ENCODE measurements at regions not wholly inside any gene's neighbourhood (a gene's known extent, or its start where the extent isn't known, plus 50 kb on each side); places are given as distances from the start of the nearest gene placed in this dataset.

DNA sequence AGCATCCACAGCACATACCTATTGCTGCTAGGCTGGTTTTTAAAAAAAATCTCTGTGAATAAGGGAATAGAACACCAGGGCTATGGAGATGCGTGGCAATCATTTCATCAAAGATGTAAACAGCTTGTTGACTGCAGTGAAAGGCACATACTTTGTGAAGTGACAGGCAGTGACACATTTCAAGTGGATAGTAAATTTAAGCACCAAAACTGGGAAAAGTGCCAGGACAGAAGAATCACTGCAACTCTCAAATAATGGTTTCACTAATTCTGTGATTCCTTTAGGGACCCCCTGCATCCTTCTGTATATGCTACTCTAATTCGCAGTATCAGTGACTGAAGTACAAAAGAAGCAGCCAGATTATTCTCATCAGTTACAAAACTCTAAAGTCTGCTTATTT, 145.2 kb upstream of the KLF14 start:
- Histone ChIP-seq H3K4me2 (ENCODE audit: low read depth, low read length) (no peak overlapping the region), H3K4me1 (ENCODE audit: low read length) (no peaks in the 10 kb centered on the region), H3K4me3 (ENCODE audit: low read length) (no peak overlapping the region), H3K9me3 (replicated peaks; ENCODE audit: insufficient read depth, low read length) (no peaks in the 10 kb centered on the region), H3K27ac (ENCODE audit: low read length) (no peak overlapping the region), H4K20me1 (ENCODE audit: insufficient read depth, low read length) (no peaks in the 10 kb centered on the region), H3F3A (ENCODE audit: insufficient read depth, low read length) (no peaks in the 10 kb centered on the region), H3K9me2 (replicated peaks; ENCODE audit: insufficient read depth, low read length) (no peaks in the 10 kb centered on the region), H3K36me3 (replicated peaks; ENCODE audit: insufficient read depth, low read length) (peaks cover 10% of the 10 kb centered on the region), H2AFZ (ENCODE audit: low read length) (no peak overlapping the region), H3K27me3 (replicated peaks; ENCODE audit: insufficient read depth, low read length) (no peaks in the 10 kb centered on the region), H3K9ac (ENCODE audit: low read length) (no peak overlapping the region), H3K79me2 (ENCODE audit: low read length) (0 out of 2 replicates have a peak, but pooled peaks cover 2% of the 10 kb centered on the region)
- no peak for DNase-seq
- TF ChIP-seq, protein P1, sequence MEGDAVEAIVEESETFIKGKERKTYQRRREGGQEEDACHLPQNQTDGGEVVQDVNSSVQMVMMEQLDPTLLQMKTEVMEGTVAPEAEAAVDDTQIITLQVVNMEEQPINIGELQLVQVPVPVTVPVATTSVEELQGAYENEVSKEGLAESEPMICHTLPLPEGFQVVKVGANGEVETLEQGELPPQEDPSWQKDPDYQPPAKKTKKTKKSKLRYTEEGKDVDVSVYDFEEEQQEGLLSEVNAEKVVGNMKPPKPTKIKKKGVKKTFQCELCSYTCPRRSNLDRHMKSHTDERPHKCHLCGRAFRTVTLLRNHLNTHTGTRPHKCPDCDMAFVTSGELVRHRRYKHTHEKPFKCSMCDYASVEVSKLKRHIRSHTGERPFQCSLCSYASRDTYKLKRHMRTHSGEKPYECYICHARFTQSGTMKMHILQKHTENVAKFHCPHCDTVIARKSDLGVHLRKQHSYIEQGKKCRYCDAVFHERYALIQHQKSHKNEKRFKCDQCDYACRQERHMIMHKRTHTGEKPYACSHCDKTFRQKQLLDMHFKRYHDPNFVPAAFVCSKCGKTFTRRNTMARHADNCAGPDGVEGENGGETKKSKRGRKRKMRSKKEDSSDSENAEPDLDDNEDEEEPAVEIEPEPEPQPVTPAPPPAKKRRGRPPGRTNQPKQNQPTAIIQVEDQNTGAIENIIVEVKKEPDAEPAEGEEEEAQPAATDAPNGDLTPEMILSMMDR (IDR thresholded peaks at IDR 0.05; ENCODE audit: low read length) = no peak
- TF ChIP-seq EZH2 (optimal IDR thresholded peaks at IDR 0.05; ENCODE audit: low read depth, low read length) = no peak
- no peak for TF ChIP-seq EZH2phosphoT487 (IDR thresholded peaks at IDR 0.05; ENCODE audit: low read length)

DNA sequence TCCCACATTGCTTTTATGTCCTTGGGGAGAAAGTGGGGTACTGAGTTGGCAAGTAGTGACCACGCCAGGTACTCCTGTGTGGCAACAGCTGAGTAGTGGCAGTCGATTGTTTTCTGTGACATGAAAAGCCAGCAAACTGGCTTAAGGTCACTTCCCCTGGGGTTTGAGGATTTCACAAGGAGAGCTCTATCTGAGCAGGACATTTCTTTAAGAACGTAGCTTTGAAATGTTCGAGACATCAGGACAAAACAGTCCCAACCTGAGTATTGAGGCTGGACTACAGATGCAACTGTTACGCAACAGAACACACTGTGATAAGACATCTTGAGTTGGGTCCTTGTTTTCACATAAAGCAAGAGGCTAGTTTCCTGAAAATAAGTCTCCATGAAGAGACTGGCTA, 146.7 kb upstream of the KLF14 start:
- TF ChIP-seq EZH2phosphoT487 (IDR thresholded peaks at IDR 0.05; ENCODE audit: low read length) (no peak), EZH2 (optimal IDR thresholded peaks at IDR 0.05; ENCODE audit: low read depth, low read length) (no peak)
- TF ChIP-seq, protein P1 (IDR thresholded peaks at IDR 0.05; ENCODE audit: low read length) = no peak
- Histone ChIP-seq H3K9me2 (replicated peaks; ENCODE audit: insufficient read depth, low read length) (no peaks in the 10 kb centered on the region), H3K9me3 (replicated peaks; ENCODE audit: insufficient read depth, low read length) (no peaks in the 10 kb centered on the region), H3K4me1 (ENCODE audit: low read length) (no peaks in the 10 kb centered on the region), H3K4me2 (ENCODE audit: low read depth, low read length) (no peak overlapping the region), H3K27me3 (replicated peaks; ENCODE audit: insufficient read depth, low read length) (no peaks in the 10 kb centered on the region), H3K79me2 (ENCODE audit: low read length) (0 out of 2 replicates have a peak, but pooled peaks cover 9% of the 10 kb centered on the region), H3K36me3 (replicated peaks; ENCODE audit: insufficient read depth, low read length) (peaks cover 20% of the 10 kb centered on the region), H3K9ac (ENCODE audit: low read length) (no peak overlapping the region), H3K4me3 (ENCODE audit: low read length) (no peak overlapping the region), H3F3A (ENCODE audit: insufficient read depth, low read length) (no peaks in the 10 kb centered on the region), H3K27ac (ENCODE audit: low read length) (no peak overlapping the region), H2AFZ (ENCODE audit: low read length) (no peak overlapping the region), H4K20me1 (ENCODE audit: insufficient read depth, low read length) (peaks cover 4% of the 10 kb centered on the region; the same call in 1 of the 2 replicates)
- DNase-seq = no peak

DNA sequence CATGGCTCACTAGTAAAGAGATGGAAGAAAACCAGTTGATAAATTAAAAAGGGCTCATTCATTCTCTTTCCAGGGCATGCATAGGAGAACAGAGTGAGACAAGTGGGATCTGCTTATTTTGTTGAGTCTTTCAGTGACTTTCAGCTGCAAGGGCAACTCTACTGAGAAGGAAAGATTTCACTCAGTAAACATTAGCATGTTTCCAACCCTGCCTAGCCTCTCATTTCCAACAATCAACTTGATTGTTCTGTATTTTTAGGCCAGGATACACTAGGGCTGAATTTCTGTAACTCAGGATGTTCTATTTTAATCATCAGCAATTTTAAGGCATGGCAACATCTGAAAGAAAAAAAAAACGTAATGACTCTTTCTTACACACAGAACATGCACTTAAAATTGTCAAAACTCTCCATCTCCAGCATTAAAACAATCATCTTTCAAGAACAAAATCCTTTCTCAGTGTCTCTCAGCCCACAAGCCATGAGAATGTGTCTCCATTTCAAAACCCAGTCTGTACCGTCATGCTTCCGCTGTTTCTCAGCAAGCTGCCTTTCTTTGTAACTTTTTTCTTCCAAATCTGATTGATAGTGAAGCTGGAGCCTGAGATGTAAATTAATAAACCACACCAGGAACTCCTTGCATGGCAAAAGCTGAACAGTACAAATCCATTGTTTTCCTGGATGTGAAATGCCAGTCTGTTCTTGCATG, 147.2 kb upstream of the KLF14 start:
- no peaks in the 10 kb centered on the region for H3K9me2 ChIP-seq (replicated peaks; ENCODE audit: insufficient read depth, low read length)
- peaks cover 20% of the 10 kb centered on the region for H3K36me3 ChIP-seq (replicated peaks; ENCODE audit: insufficient read depth, low read length)
- H3K27ac ChIP-seq (ENCODE audit: low read length) = no peak overlapping the region
- no peak overlapping the region for H3K4me2 ChIP-seq (ENCODE audit: low read depth, low read length)
- TF ChIP-seq, protein P1 (IDR thresholded peaks at IDR 0.05; ENCODE audit: low read length) = no peak
- TF ChIP-seq EZH2phosphoT487 (IDR thresholded peaks at IDR 0.05; ENCODE audit: low read length) (no peak), EZH2 (optimal IDR thresholded peaks at IDR 0.05; ENCODE audit: low read depth, low read length) (no peak)
- no peak overlapping the region for H3K9ac ChIP-seq (ENCODE audit: low read length)
- no peaks in the 10 kb centered on the region for H3F3A ChIP-seq (ENCODE audit: insufficient read depth, low read length)
- H3K9me3 ChIP-seq (replicated peaks; ENCODE audit: insufficient read depth, low read length) = no peaks in the 10 kb centered on the region
- peaks cover 13% of the 10 kb centered on the region; the same call in 1 of the 2 replicates for H3K79me2 ChIP-seq (ENCODE audit: low read length)
- no peaks in the 10 kb centered on the region for H3K27me3 ChIP-seq (replicated peaks; ENCODE audit: insufficient read depth, low read length)
- H3K4me1 ChIP-seq (ENCODE audit: low read length) = no peaks in the 10 kb centered on the region
- H3K4me3 ChIP-seq (ENCODE audit: low read length) = no peak overlapping the region
- DNase-seq = no peak
- H2AFZ ChIP-seq (ENCODE audit: low read length) = no peak overlapping the region
- H4K20me1 ChIP-seq (ENCODE audit: insufficient read depth, low read length) = peaks cover 4% of the 10 kb centered on the region; the same call in 1 of the 2 replicates
